RPMI8226 (cell line): ENCODE measurements at regions not wholly inside any gene's neighbourhood (a gene's known extent, or its start where the extent isn't known, plus 50 kb on each side); places are given as distances from the start of the nearest gene placed in this dataset.
"Not testable (repeated sequence)": the region's sequence is repeated elsewhere in the genome, so short reads cannot be mapped to it uniquely, and the experiment has no call there.

ENCODE experiments used
- DNase-seq: peaks from one replicate; pipeline ENCODE4 v3.0.0-alpha.2; 2015

DNA sequence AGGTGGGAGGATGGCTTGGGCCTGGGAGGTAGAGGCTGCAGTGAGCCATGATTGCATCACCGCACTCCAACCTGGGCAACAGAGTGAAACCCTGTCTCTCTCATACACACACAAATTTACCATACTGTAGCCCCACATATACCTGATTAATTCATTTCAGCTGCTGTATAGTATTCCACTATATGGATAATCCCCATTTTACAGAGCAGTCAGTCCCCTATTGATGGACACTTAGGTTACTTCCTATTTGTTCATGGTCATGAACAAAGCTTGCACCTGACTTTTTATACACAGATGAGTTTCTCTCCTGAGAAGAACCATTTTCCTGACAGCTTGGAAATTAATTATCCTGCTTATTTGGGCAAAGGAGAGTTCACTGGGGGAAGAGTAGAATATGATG is 59.2 kb downstream of the EMX2 start:
- no peak for DNase-seq

- no peak for DNase-seq
Observed at GRCh38 chr10:117603081-117603480, 60.5 kb downstream of the EMX2 start.

DNA sequence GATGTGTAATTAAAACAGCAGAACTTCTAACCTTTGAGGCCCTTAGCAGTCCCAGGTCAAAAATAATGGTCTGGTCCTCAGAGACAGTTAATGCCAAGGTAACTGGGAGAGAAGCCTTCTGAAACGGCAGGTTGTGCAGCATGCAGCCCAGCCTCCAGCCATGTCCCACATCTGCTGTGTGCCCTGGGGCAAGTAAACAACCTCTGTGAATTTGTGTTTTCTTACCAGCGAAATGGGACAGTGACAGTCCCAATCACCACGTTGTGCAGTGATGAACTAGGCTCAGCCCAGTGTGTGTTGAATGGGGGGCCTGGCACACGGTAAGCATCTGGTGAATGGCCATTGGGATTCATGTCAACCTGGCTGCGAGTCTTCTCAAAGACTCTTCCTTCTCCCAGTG is 61.2 kb downstream of the EMX2 start:
- DNase-seq: no peak

- no peak for DNase-seq
Observed at GRCh38 chr10:117609095-117609795, 66.7 kb downstream of the EMX2 start.

DNA sequence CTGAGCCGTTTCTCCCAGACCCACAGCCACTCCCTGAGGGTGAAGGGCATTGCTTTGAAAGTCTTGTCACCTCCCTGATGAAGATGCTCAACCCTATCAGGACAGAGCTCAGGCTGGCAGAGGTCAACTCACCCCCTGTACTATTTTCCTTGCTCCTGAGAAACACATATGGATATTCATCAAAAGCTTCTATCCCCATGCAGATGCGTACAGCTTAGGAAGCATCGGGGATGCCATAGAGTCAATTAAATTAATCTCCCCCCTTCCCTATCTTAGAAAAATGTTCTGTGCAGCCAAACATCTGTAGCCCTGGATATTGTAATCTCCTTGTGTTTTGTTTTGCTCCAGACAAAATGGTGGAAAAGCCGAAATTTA is 67.2 kb downstream of the EMX2 start:
- no peak for DNase-seq

DNA sequence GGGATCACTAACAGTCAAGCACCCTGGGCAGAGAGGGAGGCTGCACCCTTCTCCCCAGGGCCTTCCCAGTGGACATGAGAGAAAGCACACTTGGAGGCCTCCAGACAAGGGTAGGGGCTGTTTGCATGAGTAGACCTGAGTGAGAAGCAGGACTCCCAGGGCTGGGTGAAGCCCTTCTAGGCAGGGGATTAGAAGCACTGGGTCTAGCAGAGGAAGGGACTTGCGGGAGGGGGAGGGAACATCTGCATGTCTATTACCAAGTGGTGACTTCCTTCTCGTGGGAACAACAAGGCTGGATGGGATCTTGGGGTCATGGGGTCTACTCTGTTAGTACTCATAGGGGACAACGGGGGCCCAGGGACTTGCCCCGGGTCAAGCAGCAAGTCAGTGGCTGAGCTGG is 67.8 kb downstream of the EMX2 start:
- no peak for DNase-seq

GRCh38 chr10:117612113-117612512 is 69.6 kb downstream of the EMX2 start:
- DNase-seq: no peak

DNA sequence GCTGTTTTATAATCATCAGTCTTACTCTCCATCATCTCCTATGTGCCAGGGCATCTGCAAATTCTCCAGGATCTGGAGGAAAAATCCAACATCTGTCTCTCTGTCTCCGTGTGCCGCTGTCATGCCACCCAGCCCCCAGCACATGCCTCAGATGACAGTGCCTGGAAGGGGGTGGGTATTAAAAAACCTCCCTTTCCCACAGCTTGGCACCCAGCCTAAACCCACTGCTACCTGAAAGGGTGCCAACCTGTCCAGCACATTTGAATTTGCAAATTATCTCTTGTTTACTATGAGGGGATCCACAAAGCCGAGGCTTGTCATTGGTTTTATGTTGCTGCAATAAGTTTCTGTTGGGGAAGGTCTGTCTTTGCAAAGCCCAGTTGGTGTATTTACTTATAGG is 73.1 kb downstream of the EMX2 start:
- DNase-seq: no peak

DNA sequence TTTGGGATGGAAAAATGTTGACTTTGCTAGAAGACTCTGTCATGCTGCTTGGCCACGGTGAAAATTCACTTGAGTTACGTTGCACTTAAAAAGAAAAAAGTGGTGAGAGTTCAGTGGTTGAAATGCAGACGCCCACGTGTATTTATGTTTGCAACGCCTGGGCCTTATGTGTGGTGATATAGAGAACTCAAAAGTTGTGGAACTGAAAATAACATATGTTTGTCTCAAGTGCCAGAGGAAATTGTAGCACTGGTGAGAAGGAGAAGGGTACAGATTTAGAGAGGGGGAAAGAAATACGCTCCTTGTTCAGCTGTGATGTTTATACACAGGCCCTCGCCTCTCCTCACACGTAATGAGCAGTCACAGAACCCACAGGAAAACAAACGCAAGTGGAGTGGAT is 73.6 kb downstream of the EMX2 start:
- no peak for DNase-seq

GRCh38 chr10:117617086-117617485 is 74.5 kb downstream of the EMX2 start:
- no peak for DNase-seq

DNA sequence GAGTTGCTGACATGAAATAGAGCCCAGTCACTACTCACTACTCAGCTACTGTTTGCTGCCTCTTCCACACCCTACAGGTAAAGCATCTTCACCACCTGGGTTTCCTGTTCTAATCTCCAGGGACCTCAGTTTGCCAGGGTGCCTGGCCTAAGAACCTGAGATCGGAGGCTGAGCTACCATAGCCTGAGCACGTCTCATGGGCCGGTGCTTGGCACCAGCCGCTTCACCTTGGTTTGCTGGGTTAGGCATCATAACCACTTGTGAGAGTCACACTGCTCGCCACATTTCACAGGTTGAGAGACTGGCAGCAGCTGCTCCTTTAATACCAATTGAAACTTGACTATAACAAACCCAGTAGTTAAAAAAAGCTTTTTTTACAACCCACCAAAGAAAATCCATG is 75.1 kb downstream of the EMX2 start:
- no peak for DNase-seq

- no peak for DNase-seq
Observed at GRCh38 chr10:117619223-117619622, 76.7 kb downstream of the EMX2 start.

- DNase-seq: no peak
Observed at GRCh38 chr10:117619707-117620405, 77.3 kb downstream of the EMX2 start.

GRCh38 chr10:117621196-117621595 is 78.7 kb downstream of the EMX2 start:
- DNase-seq: no peak

DNA sequence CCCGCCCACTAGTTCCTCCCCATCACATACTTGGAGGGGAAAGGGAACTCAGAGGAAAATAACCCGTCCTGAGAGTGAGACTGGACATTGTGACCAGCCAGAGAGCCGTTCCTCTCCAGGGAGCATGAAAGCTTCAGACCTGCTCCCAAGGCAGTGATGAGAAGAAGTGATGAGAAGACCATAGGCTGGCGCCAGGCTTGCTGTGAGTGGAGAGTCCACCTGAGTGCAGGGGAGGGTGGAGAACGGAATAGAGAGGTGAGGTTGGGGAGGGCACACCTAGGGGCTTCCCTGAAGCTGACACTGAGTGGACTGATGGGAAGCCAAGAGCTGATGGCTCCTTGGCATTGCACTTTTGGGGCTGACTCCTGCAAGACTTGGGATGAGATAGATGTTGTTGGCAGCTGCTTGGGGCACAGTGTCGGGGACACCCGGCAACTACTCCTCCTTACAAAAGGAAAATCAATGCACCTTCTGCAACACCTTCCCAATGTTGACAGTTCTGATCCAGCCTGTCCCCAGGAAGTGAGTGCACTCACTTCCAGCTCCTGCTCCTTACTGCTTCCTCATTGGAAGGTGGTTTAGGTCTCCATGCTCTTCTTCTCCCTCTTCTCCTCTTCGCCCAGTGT is 79.4 kb downstream of the EMX2 start:
- DNase-seq: no peak

DNA sequence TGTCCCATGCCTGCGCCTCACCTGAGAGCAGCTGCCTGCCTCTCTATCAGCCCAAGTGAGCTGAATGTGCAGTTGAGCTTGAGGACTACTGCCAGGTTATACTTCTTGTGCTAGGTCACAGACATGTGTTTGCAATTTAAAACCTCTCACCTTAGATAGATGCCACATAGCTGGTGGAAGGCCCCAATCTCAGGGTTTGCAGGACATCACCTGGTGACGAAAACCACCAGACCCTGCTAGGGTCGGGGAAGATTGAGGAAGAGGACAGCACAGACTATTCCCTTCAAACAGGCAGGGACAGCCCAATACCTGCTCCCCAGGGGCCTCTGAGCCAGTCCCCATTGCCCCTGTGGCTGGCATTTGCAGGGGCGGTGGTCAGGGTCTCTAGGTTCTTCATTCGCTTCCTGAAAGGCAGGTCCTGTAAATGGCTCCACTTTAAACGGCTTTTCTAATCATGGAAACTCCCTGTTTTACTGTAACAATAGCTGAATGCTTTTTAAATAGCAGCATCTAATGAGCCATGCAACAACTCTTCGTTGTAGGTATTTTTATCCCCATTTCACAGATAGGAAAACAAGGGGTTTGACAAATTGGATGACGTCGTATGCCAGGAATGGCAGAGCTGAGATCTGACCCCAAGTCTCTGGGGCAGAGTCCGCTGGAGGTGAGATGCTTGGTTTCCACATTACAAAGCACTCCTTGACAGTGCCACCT is 80.1 kb downstream of the EMX2 start:
- no peak for DNase-seq

- DNase-seq: no peak
Observed at GRCh38 chr10:117626228-117626627, 83.7 kb downstream of the EMX2 start.

DNA sequence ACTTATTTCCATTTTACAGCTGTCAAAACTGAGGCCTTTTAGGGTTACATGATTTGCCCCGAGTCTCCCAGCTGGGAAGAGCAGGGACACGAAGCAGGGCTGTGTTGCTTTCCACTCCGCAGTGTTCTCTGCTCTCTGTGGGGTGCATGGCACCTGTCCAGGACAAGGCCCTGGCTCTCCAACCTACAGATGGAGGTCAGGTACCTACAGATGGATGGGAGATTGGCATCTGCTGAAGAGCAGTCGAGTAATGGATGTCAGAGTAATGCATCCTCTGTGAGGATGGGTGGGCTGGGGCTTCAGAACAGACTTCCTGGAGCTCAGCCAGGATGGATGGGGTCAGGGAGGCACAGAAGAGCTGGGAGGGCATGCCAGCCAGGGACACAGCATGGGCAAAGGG is 85.0 kb downstream of the EMX2 start:
- no peak for DNase-seq

- not testable (repeated sequence) for DNase-seq
Observed at GRCh38 chr10:117629717-117630116, 87.2 kb downstream of the EMX2 start.

- no peak for DNase-seq
Observed at GRCh38 chr10:117631276-117632145, 89.0 kb downstream of the EMX2 start.

DNA sequence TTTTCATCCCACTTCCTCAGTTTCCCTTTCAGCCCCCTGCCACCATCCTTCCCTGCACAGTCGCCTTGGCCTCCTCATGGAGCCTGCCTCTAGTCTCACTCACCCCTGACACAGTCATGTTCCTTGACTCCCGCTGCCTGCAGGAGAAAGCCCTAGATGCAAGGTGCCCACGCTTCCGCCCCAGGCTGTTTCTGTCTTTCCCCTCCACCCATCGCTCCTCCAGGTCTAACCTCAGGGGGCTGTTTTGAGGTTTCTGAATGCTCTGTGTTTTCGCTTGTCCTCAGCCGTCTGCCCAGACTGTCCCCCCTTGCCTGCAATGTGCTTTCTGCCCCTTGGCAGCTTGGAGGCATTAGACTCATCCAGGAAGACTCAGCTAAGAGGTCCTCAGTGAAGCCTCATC is 89.9 kb downstream of the EMX2 start:
- no peak for DNase-seq

DNA sequence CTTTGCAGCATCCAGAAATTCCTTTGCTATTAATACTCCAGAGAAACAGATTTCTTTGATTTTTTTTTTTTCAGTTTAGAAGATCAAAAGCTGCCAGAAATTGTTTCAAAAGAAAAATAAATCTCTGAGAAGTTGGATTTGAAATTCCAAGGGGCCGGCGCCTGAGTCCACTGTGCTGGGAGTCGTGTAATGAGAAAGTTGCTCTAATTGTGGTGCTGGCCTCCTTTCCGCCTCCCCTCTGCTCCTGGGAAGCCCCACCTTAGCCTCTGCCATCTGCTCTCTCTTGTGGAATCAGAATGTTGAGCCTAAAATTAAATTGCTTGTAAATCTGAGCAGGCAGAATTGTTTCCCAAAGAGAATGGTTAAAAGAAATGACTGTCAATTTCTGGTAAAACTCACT is 93.3 kb downstream of the EMX2 start:
- DNase-seq: no peak

DNA sequence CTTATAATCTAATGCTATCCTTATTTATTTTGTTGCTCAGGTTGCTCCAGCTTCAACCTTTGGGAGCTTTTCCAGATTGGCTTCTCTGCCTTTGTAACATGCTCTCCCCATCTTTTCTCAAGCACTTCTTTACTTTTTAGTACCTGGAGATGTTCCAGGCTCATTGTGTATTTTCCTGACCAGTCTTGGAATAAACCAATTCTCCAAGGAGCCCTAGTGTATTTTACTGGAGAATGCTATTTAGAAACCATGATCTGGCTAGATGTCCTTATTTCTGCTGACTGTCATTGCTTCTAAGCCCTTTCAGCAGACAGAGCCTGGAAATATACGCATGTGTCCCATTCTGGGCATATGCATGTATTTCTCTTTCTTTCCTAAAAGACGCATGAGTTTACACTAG is 95.7 kb downstream of the EMX2 start:
- no peak for DNase-seq
